ENCODE measurements at regions not wholly inside any gene's neighbourhood (a gene's known extent, or its start where the extent isn't known, plus 50 kb on each side); places are given as distances from the start of the nearest gene placed in this dataset.

- TF ChIP-seq POLR2A (IDR thresholded peaks at IDR 0.05; ENCODE audit: low read depth, low read length) = no peak
- TF ChIP-seq JUND (IDR thresholded peaks at IDR 0.05; ENCODE audit: low read depth, low read length) = no peak
- TF ChIP-seq, protein P1, sequence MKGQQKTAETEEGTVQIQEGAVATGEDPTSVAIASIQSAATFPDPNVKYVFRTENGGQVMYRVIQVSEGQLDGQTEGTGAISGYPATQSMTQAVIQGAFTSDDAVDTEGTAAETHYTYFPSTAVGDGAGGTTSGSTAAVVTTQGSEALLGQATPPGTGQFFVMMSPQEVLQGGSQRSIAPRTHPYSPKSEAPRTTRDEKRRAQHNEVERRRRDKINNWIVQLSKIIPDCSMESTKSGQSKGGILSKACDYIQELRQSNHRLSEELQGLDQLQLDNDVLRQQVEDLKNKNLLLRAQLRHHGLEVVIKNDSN (IDR thresholded peaks at IDR 0.05; ENCODE audit: borderline replicate concordance, extremely low read length, insufficient read depth, low read depth, low read length) = no peak
- TF ChIP-seq MEF2A (IDR thresholded peaks at IDR 0.05; ENCODE audit: insufficient read depth, low read depth, low read length) = no peak
- no peak for TF ChIP-seq BRCA1 (IDR thresholded peaks at IDR 0.05; ENCODE audit: low read depth, low read length)
- TF ChIP-seq, protein P2, sequence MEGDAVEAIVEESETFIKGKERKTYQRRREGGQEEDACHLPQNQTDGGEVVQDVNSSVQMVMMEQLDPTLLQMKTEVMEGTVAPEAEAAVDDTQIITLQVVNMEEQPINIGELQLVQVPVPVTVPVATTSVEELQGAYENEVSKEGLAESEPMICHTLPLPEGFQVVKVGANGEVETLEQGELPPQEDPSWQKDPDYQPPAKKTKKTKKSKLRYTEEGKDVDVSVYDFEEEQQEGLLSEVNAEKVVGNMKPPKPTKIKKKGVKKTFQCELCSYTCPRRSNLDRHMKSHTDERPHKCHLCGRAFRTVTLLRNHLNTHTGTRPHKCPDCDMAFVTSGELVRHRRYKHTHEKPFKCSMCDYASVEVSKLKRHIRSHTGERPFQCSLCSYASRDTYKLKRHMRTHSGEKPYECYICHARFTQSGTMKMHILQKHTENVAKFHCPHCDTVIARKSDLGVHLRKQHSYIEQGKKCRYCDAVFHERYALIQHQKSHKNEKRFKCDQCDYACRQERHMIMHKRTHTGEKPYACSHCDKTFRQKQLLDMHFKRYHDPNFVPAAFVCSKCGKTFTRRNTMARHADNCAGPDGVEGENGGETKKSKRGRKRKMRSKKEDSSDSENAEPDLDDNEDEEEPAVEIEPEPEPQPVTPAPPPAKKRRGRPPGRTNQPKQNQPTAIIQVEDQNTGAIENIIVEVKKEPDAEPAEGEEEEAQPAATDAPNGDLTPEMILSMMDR (IDR thresholded peaks at IDR 0.05 in 2 of 3, conservative IDR thresholded peaks at IDR 0.05 in 1 of 3; ENCODE audit: control insufficient read depth in 2 of 3, extremely low read depth in 1 of 3, insufficient read depth in 1 of 3, low read depth in 3 of 3, low read length in 3 of 3) = no peak
- TF ChIP-seq RB1 (IDR thresholded peaks at IDR 0.05; ENCODE audit: borderline replicate concordance) = no peak
- no peak for TF ChIP-seq TAF1 (IDR thresholded peaks at IDR 0.05; ENCODE audit: borderline replicate concordance, low read depth, low read length)
- TF ChIP-seq MXI1 (IDR thresholded peaks at IDR 0.05; ENCODE audit: low read depth, low read length) = no peak
- no peak for TF ChIP-seq SPI1 (IDR thresholded peaks at IDR 0.05; ENCODE audit: borderline replicate concordance, insufficient read depth, low read depth, low read length)
- no peak for TF ChIP-seq POLR2AphosphoS2 (IDR thresholded peaks at IDR 0.05; ENCODE audit: low read depth, low read length)
Measured at GRCh38 chr11:37533087-37533486, 935.1 kb upstream of the RAG2 start.

Measured in GM12878 (cell line).